CD4-positive, alpha-beta T cell treated with Interleukin-10 for 1 hour (primary cell): ENCODE measurements at regions not wholly inside any gene's neighbourhood (a gene's known extent, or its start where the extent isn't known, plus 50 kb on each side); places are given as distances from the start of the nearest gene placed in this dataset.
"Not testable (repeated sequence)": the region's sequence is repeated elsewhere in the genome, so short reads cannot be mapped to it uniquely, and the experiment has no call there.

Experiments
- DNase-seq: peaks from one replicate; pipeline ENCODE4 v3.0.0-alpha.2; 2020

- no peak for DNase-seq
Measured at GRCh38 chr4:149120331-149121022, 678.3 kb upstream of the NR3C2 start.

GRCh38 chr4:149116806-149117205 is 674.6 kb upstream of the NR3C2 start:
- DNase-seq, result no peak

- no peak for DNase-seq
Measured at GRCh38 chr4:149113804-149114430, 671.7 kb upstream of the NR3C2 start.

GRCh38 chr4:149112109-149112508 is 669.9 kb upstream of the NR3C2 start:
- no peak for DNase-seq

GRCh38 chr4:149110481-149110880 is 668.3 kb upstream of the NR3C2 start:
- no peak for DNase-seq

- no peak for DNase-seq
Measured at GRCh38 chr4:149108626-149109025, 666.4 kb upstream of the NR3C2 start.

GRCh38 chr4:149102765-149103164 is 660.6 kb upstream of the NR3C2 start:
- DNase-seq, result no peak

GRCh38 chr4:149101649-149102048 is 659.4 kb upstream of the NR3C2 start:
- no peak for DNase-seq

GRCh38 chr4:149095811-149096210 is 653.6 kb upstream of the NR3C2 start:
- no peak for DNase-seq

- DNase-seq, result no peak
Measured at GRCh38 chr4:149095001-149095400, 652.8 kb upstream of the NR3C2 start.

- no peak for DNase-seq
Measured at GRCh38 chr4:149084144-149084543, 641.9 kb upstream of the NR3C2 start.

- no peak for DNase-seq
Measured at GRCh38 chr4:149077181-149077580, 635.0 kb upstream of the NR3C2 start.

- DNase-seq, result no peak
Measured at GRCh38 chr4:149076401-149076800, 634.2 kb upstream of the NR3C2 start.

- DNase-seq, result no peak
Measured at GRCh38 chr4:149072384-149072783, 630.2 kb upstream of the NR3C2 start.

- DNase-seq, result no peak
Measured at GRCh38 chr4:149065753-149066152, 623.5 kb upstream of the NR3C2 start.

- no peak for DNase-seq
Measured at GRCh38 chr4:149062997-149063396, 620.8 kb upstream of the NR3C2 start.

- DNase-seq, result no peak
Measured at GRCh38 chr4:149057594-149057993, 615.4 kb upstream of the NR3C2 start.

- DNase-seq, result no peak
Measured at GRCh38 chr4:149056615-149057014, 614.4 kb upstream of the NR3C2 start.

GRCh38 chr4:149055624-149056023 is 613.4 kb upstream of the NR3C2 start:
- DNase-seq, result no peak

- DNase-seq, result no peak
Measured at GRCh38 chr4:149050840-149051239, 608.6 kb upstream of the NR3C2 start.

- no peak for DNase-seq
Measured at GRCh38 chr4:149048451-149049143, 606.4 kb upstream of the NR3C2 start.

GRCh38 chr4:149047368-149047767 is 605.2 kb upstream of the NR3C2 start:
- DNase-seq, result no peak

- no peak for DNase-seq
Measured at GRCh38 chr4:149045731-149046130, 603.5 kb upstream of the NR3C2 start.

- not testable (repeated sequence) for DNase-seq
Measured at GRCh38 chr4:149039786-149040185, 597.6 kb upstream of the NR3C2 start.
